H1 (cell line): ENCODE measurements at regions not wholly inside any gene's neighbourhood (a gene's known extent, or its start where the extent isn't known, plus 50 kb on each side); places are given as distances from the start of the nearest gene placed in this dataset.

Experiments
- CTCF ChIA-PET: fragments of 300-600 bp; sonication (Branson Sonifier 250); formaldehyde crosslinking; loops from one replicate; lab custom pipeline; 2021; ENCODE audit not compliant: partially characterized antibody; lab: Charles Lee
- POLR2A ChIA-PET: fragments of 300-600 bp; sonication (Branson Sonifier 250); formaldehyde crosslinking; loops from one replicate; lab custom pipeline; 2021; ENCODE audit warnings: inconsistent platforms; ENCODE audit not compliant: partially characterized antibody; lab: Charles Lee
- DNase-seq, 2 experiments: peaks; one replicate each; pipeline versions ENCODE4 v3.0.0 to v3.0.0-alpha.2; 2010 to 2022; ENCODE audit warnings: low spot score in 2 of 2, low read depth in 1 of 2, mixed read lengths in 1 of 2
- FAIRE-seq: peaks from 2 replicates; lab custom pipeline; 2011; peaks lifted over from hg19 to GRCh38; lab: Jason Lieb, UNC
- H2AFZ ChIP-seq: 2 replicates; pipeline ENCODE4 v1.8.1; 2012; ENCODE audit warnings: low read length, inconsistent platforms
- H2AK5ac ChIP-seq: 2 replicates; pipeline ENCODE4 v1.6.1; 2013; ENCODE audit warnings: low read depth, low read length
- H2BK120ac ChIP-seq: replicated peaks from 2 replicates; pipeline ENCODE3; 2013; ENCODE audit warnings: low read depth, low read length, inconsistent platforms
- H2BK12ac ChIP-seq: 2 replicates; pipeline ENCODE4 v1.6.1; 2013; ENCODE audit warnings: low read depth, low read length
- H2BK15ac ChIP-seq: 2 replicates; pipeline ENCODE4 v1.6.1; 2013; ENCODE audit warnings: low read length
- H2BK20ac ChIP-seq: 2 replicates; pipeline ENCODE4 v1.6.1; 2013; ENCODE audit warnings: low read length
- H2BK5ac ChIP-seq: 2 replicates; pipeline ENCODE4 v1.6.1; 2013; ENCODE audit warnings: low read depth, low read length
- H3K14ac ChIP-seq: 2 replicates; pipeline ENCODE4 v1.6.1; 2013; ENCODE audit warnings: inconsistent platforms; ENCODE audit not compliant: insufficient read length
- H3K18ac ChIP-seq: 2 replicates; pipeline ENCODE4 v1.6.1; 2013; ENCODE audit warnings: low read length; ENCODE audit errors: extremely low read depth
- H3K23ac ChIP-seq: 2 replicates; pipeline ENCODE4 v1.6.1; 2013; ENCODE audit warnings: inconsistent platforms; ENCODE audit not compliant: insufficient read length
- H3K23me2 ChIP-seq: 2 replicates; pipeline ENCODE4 v1.6.1; 2013; ENCODE audit warnings: low read depth, low read length
- H3K27ac ChIP-seq: 2 replicates; pipeline ENCODE4 v1.6.1; 2011; ENCODE audit warnings: low read depth, low read length, inconsistent platforms
- H3K27me3 ChIP-seq, 4 experiments: replicated peaks in 1 of 4; 1 replicate in 1 of 4; 2 replicates in 3 of 4; pipeline versions ENCODE4 v1.6.1 to v1.8.1; 2011 to 2013; ENCODE audit warnings: low read length in 3 of 4, mild to moderate bottlenecking in 3 of 4, inconsistent platforms in 2 of 4, mixed read lengths in 2 of 4, moderate library complexity in 1 of 4; ENCODE audit not compliant: control insufficient read depth in 3 of 4, insufficient read depth in 3 of 4; ENCODE audit errors: extremely low read depth in 1 of 4
- H3K36me3 ChIP-seq, 4 experiments: 2 replicates each; pipeline versions ENCODE4 v1.6.1 to v1.8.1; 2011 to 2013; ENCODE audit warnings: mild to moderate bottlenecking in 4 of 4, low read length in 3 of 4, moderate library complexity in 2 of 4, control low read depth in 1 of 4, inconsistent platforms in 1 of 4; ENCODE audit not compliant: insufficient read depth in 4 of 4, control insufficient read depth in 2 of 4
- H3K4ac ChIP-seq: replicated peaks from 2 replicates; pipeline ENCODE3; 2013; ENCODE audit warnings: low read length, low read depth, mixed read lengths, inconsistent platforms; ENCODE audit not compliant: insufficient read length
- H3K4me1 ChIP-seq, 4 experiments: replicated peaks in 1 of 4; 1 replicate in 1 of 4; 2 replicates in 3 of 4; pipeline versions ENCODE4 v1.6.1 to v1.8.1; 2011 to 2013; ENCODE audit warnings: low read length in 3 of 4, inconsistent platforms in 2 of 4, mixed read lengths in 1 of 4; ENCODE audit not compliant: insufficient read depth in 4 of 4, control insufficient read depth in 3 of 4
- H3K4me2 ChIP-seq, 2 experiments: 2 replicates each; pipeline versions ENCODE4 v1.6.1 to v1.8.1; 2011 to 2013; ENCODE audit warnings: low read depth in 2 of 2, low read length in 2 of 2, control low read depth in 1 of 2, inconsistent platforms in 1 of 2, mild to moderate bottlenecking in 1 of 2; ENCODE audit not compliant: insufficient read depth in 1 of 2
- H3K4me3 ChIP-seq, 4 experiments: fragments of 200-600, 300-600 bp in 1 of 4; sonication (generic), shearing (Covaris generic), sonication (Bioruptor Twin) in 1 of 4; 2 replicates each; pipeline versions ENCODE4 v1.5.1 to v1.8.1; 2011 to 2016; ENCODE audit warnings: low read length in 4 of 4, low read depth in 3 of 4, control low read depth in 2 of 4, inconsistent platforms in 2 of 4, mild to moderate bottlenecking in 2 of 4, mixed read lengths in 1 of 4, moderate library complexity in 1 of 4; ENCODE audit not compliant: insufficient read depth in 2 of 4; ENCODE audit errors: extremely low read depth in 1 of 4
- H3K56ac ChIP-seq: replicated peaks from 2 replicates; pipeline ENCODE3; 2013; ENCODE audit warnings: low read depth, mild to moderate bottlenecking, mixed read lengths, low read length, inconsistent platforms; ENCODE audit not compliant: insufficient read length
- H3K79me1 ChIP-seq: 2 replicates; pipeline ENCODE4 v1.6.1; 2013; ENCODE audit warnings: low read depth, low read length, control low read depth
- H3K79me2 ChIP-seq, 2 experiments: 2 replicates each; pipeline versions ENCODE4 v1.6.1 to v1.8.1; 2012 to 2013; ENCODE audit warnings: low read length in 2 of 2, mild to moderate bottlenecking in 2 of 2, inconsistent platforms in 1 of 2; ENCODE audit not compliant: insufficient read depth in 2 of 2, control insufficient read depth in 1 of 2
- H3K9ac ChIP-seq, 4 experiments: replicated peaks in 1 of 4; 1 replicate in 1 of 4; 2 replicates in 3 of 4; pipeline versions ENCODE4 v1.6.1 to v1.8.1; 2011 to 2013; ENCODE audit warnings: low read depth in 3 of 4, low read length in 3 of 4, control low read depth in 2 of 4, mild to moderate bottlenecking in 2 of 4, moderate library complexity in 2 of 4, inconsistent platforms in 1 of 4; ENCODE audit errors: extremely low read depth in 1 of 4
- H3K9me3 ChIP-seq, 2 experiments: 2 replicates each; pipeline versions ENCODE4 v1.6.1 to v1.8.1; 2012 to 2013; ENCODE audit warnings: mild to moderate bottlenecking in 2 of 2, moderate library complexity in 2 of 2, control low read depth in 1 of 2, inconsistent platforms in 1 of 2, low read depth in 1 of 2, low read length in 1 of 2, mixed read lengths in 1 of 2; ENCODE audit not compliant: insufficient read depth in 2 of 2
- H4K20me1 ChIP-seq, 2 experiments: replicated peaks in 1 of 2; 2 replicates each; pipeline versions ENCODE3 to v1.8.1; 2011 to 2013; ENCODE audit warnings: inconsistent platforms in 2 of 2, low read length in 2 of 2, mild to moderate bottlenecking in 1 of 2; ENCODE audit not compliant: insufficient read depth in 2 of 2, control insufficient read depth in 1 of 2
- H4K5ac ChIP-seq: 2 replicates; pipeline ENCODE4 v1.6.1; 2013; ENCODE audit warnings: low read length, low read depth, mixed read lengths, inconsistent platforms; ENCODE audit not compliant: insufficient read length
- H4K8ac ChIP-seq: 2 replicates; pipeline ENCODE4 v1.8.0; 2013; ENCODE audit warnings: mild to moderate bottlenecking, moderate library complexity, low read length, inconsistent platforms; ENCODE audit not compliant: insufficient read depth; ENCODE audit errors: extremely low read depth
- H4K91ac ChIP-seq: replicated peaks from 2 replicates; pipeline ENCODE3; 2013; ENCODE audit warnings: low read length, mixed read lengths, inconsistent platforms; ENCODE audit not compliant: insufficient read length
- BCL11A ChIP-seq, 2 experiments: IDR thresholded peaks; one replicate each; pipeline ENCODE4 v1.6.1; 2011; ENCODE audit warnings: low read depth in 2 of 2, low read length in 2 of 2, mild to moderate bottlenecking in 2 of 2
- BRCA1 ChIP-seq: IDR thresholded peaks from 2 replicates; pipeline ENCODE4 v1.6.1; 2012; ENCODE audit warnings: low read depth, low read length, improper control_type of control experiment
- CBX5 ChIP-seq: fragments of 300-800, 300-1000 bp; sonication (generic); IDR thresholded peaks from 2 replicates; pipeline ENCODE4 v1.7.1; 2016; ENCODE audit warnings: antibody characterized with exemption, low read length, low read depth
- CBX8 ChIP-seq: fragments of 300-800, 300-1000 bp; sonication (generic); IDR thresholded peaks from 2 replicates; pipeline ENCODE4 v1.7.1; 2016; ENCODE audit warnings: low read depth, low read length, borderline replicate concordance
- CREB1 ChIP-seq: IDR thresholded peaks from 2 replicates; pipeline ENCODE4 v1.6.1; 2012; ENCODE audit warnings: inconsistent platforms
- HDAC2 ChIP-seq, 2 experiments: fragments of 300-600 bp in 1 of 2; sonication (generic) in 1 of 2; IDR thresholded peaks; 2 replicates each; pipeline ENCODE4 v1.6.1; 2011 to 2012; ENCODE audit warnings: low read depth in 2 of 2, low read length in 2 of 2, mild to moderate bottlenecking in 2 of 2, moderate library complexity in 2 of 2, borderline replicate concordance in 1 of 2, inconsistent platforms in 1 of 2
- JUN ChIP-seq: IDR thresholded peaks from 2 replicates; pipeline ENCODE4 v1.6.1; 2011; ENCODE audit warnings: low read depth, mild to moderate bottlenecking, improper control_type of control experiment, low read length
- KDM1A ChIP-seq: fragments of 200-600, 300-600 bp; sonication (generic); IDR thresholded peaks from 2 replicates; pipeline ENCODE4 v1.7.1; 2016; ENCODE audit warnings: mild to moderate bottlenecking, low read length, borderline replicate concordance
- MAX ChIP-seq: IDR thresholded peaks from 2 replicates; pipeline ENCODE4 v1.6.1; 2012; ENCODE audit warnings: inconsistent platforms
- PHF8 ChIP-seq: fragments of 200-600 bp; sonication (generic); conservative IDR thresholded peaks from 2 replicates; pipeline ENCODE4 v1.7.1; 2012; ENCODE audit warnings: low read depth, mild to moderate bottlenecking, inconsistent platforms, low read length, moderate library complexity
- SIRT6 ChIP-seq: IDR thresholded peaks from one replicate; pipeline ENCODE4 v1.7.1; 2012; ENCODE audit warnings: low read length, inconsistent platforms
- SIX5 ChIP-seq: IDR thresholded peaks from 2 replicates; pipeline ENCODE4 v1.6.1; 2011; ENCODE audit warnings: mild to moderate bottlenecking, low read depth, low read length
- SP1 ChIP-seq: IDR thresholded peaks from 2 replicates; pipeline ENCODE4 v1.6.1; 2011; ENCODE audit warnings: low read depth, low read length
- SRF ChIP-seq: IDR thresholded peaks from 2 replicates; pipeline ENCODE4 v1.6.1; 2011; ENCODE audit warnings: mild to moderate bottlenecking, low read depth, low read length, moderate library complexity
- TAF1 ChIP-seq: IDR thresholded peaks from 2 replicates; pipeline ENCODE4 v1.6.1; 2011; ENCODE audit warnings: mild to moderate bottlenecking, low read depth, low read length
- ZNF274 ChIP-seq: IDR thresholded peaks from 2 replicates; pipeline ENCODE4 v1.7.0; 2012; ENCODE audit warnings: low read length, borderline replicate concordance; ENCODE audit errors: extremely low read depth
- WGBS, 2 experiments: shearing (Covaris generic) in 1 of 2; methylation state at CpG; one replicate each; pipeline versions ENCODE4 v1.1.6 to v1.1.7; 2013 to 2015; ENCODE audit warnings: low lambda C conversion rate in 2 of 2, mixed read lengths in 2 of 2, inconsistent platforms in 1 of 2, low coverage in 1 of 2, missing lambda C conversion rate in 1 of 2; ENCODE audit not compliant: insufficient replicate concordance in 2 of 2, insufficient coverage in 1 of 2, insufficient read length in 1 of 2; ENCODE audit errors: extremely low coverage in 1 of 2, missing lambda C conversion rate in 1 of 2; 5-methylcytosine and 5-hydroxymethylcytosine counted together

DNA sequence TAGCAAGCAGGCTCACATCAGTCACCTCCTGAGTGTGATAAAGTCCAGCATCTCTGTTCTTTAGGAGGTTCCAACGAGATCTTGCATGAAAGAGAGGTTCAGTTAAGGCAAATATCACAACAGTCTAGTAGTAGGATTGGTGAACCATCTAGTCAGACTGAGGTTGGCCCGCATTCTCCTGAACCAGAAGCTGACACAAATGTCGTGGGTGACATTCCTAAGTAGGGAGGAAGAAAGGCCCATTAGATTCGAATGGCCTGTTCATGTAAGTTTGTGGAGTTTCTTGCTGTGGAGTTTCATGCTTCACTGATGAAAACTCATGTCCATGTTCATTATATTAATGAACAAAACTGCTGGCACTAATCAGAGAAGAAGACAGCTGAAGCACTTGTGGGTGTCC is 66.7 kb upstream of the XCR1 start:
- Histone ChIP-seq H2AK5ac (no peak overlapping the region), H3K4ac (no peak overlapping the region), H3K4me3 (no peak overlapping the region), H2BK12ac (no peak overlapping the region), H3K27ac (no peak overlapping the region), H4K8ac (no peak overlapping the region), H2AFZ (no peak overlapping the region), H3K27me3 (no peaks in the 10 kb centered on the region; a peak in 1 of 7 replicates), H3K36me3 (no peaks in the 10 kb centered on the region), H2BK120ac (no peak overlapping the region), H3K23ac (no peak overlapping the region), H3K56ac (no peak overlapping the region), H2BK15ac (no peak overlapping the region), H3K79me2 (no peaks in the 10 kb centered on the region), H3K4me1 (no peaks in the 10 kb centered on the region), H2BK20ac (no peak overlapping the region), H4K5ac (no peak overlapping the region), H4K20me1 (no peaks in the 10 kb centered on the region), H3K18ac (no peak overlapping the region), H3K9ac (no peak overlapping the region), H3K23me2 (no peaks in the 10 kb centered on the region), H3K4me2 (no peak overlapping the region), H3K14ac (no peak overlapping the region), H3K79me1 (no peaks in the 10 kb centered on the region), H4K91ac (no peak overlapping the region), H2BK5ac (no peak overlapping the region), H3K9me3 (peaks cover 4% of the 10 kb centered on the region in 2 experiments; a peak in 2 of 4 replicates)
- 84% methylated on average over 4 of the region's 4 CpGs; no CpG with 5 or more reads in 1 of the 2 experiments for WGBS, 2 experiments
- DNase-seq (no peak), FAIRE-seq (no peak)
- CTCF ChIA-PET: interaction anchor here (1.5 kb wide), 1 partner anchor 14 kb away, joined by 4 read pairs; no protein-coding TSS in a partner anchor
- POLR2A ChIA-PET: no interaction called here
- no peak for TF ChIP-seq BCL11A (IDR thresholded peaks at IDR 0.05; ENCODE audit: low read depth in 2 of 2, low read length in 2 of 2)
- no peak for TF ChIP-seq SP1
- TF ChIP-seq MAX: no peak
- TF ChIP-seq CBX5: no peak
- TF ChIP-seq TAF1: no peak
- TF ChIP-seq SRF: no peak
- TF ChIP-seq PHF8: no peak
- TF ChIP-seq BRCA1: no peak
- TF ChIP-seq SIRT6: no peak
- no peak for TF ChIP-seq HDAC2 (IDR thresholded peaks at IDR 0.05; ENCODE audit: borderline replicate concordance in 1 of 2, low read depth in 2 of 2, low read length in 2 of 2)
- TF ChIP-seq CBX8: no peak
- TF ChIP-seq KDM1A: no peak
- no peak for TF ChIP-seq ZNF274
- no peak for TF ChIP-seq JUN
- TF ChIP-seq SIX5: no peak
- TF ChIP-seq CREB1: no peak
